HepG2 (cell line): ENCODE measurements at regions not wholly inside any gene's neighbourhood (a gene's known extent, or its start where the extent isn't known, plus 50 kb on each side); places are given as distances from the start of the nearest gene placed in this dataset.

Experiments
- CHD4 ChIP-seq: fragments of 200-600 bp; sonication (generic); IDR thresholded peaks from 2 replicates; pipeline ENCODE4 v1.7.0; 2017; ENCODE audit warnings: mild to moderate bottlenecking, low read length, borderline replicate concordance
- HDAC6 ChIP-seq: fragments of 200-600 bp; sonication (generic); IDR thresholded peaks from 2 replicates; pipeline ENCODE4 v1.7.0; 2017; ENCODE audit warnings: mild to moderate bottlenecking, antibody characterized with exemption, low read length, low read depth
- MAFK ChIP-seq, 2 experiments: IDR thresholded peaks in 1 of 2; conservative IDR thresholded peaks in 1 of 2; 2 replicates each; pipeline ENCODE4 v1.6.1; 2011; ENCODE audit warnings: improper control_type of control experiment in 2 of 2, low read length in 2 of 2
- NR2F1 ChIP-seq, 2 experiments: fragments of 450-650 bp in 1 of 2; formaldehyde crosslinking in 1 of 2; IDR thresholded peaks; 2 replicates each; pipeline versions ENCODE4 v1.5.0 to v1.6.1; 2016 to 2020; ENCODE audit warnings: mild to moderate bottlenecking in 1 of 2, missing compliant biosample characterization in 1 of 2, missing genetic modification reagents in 1 of 2, moderate library complexity in 1 of 2
- ZNF567 ChIP-seq: sonication (generic); formaldehyde crosslinking; IDR thresholded peaks from 2 replicates; pipeline ENCODE4 v1.8.1; 2023; ENCODE audit warnings: mild to moderate bottlenecking, missing genetic modification reagents, borderline replicate concordance
- ZNF749 ChIP-seq: sonication (generic); formaldehyde crosslinking; IDR thresholded peaks from 2 replicates; pipeline ENCODE4 v1.8.0; 2022; ENCODE audit warnings: mild to moderate bottlenecking, missing genetic modification reagents, moderate library complexity, borderline replicate concordance

GRCh38 chr18:73636355-73636754 is 511.3 kb downstream of the FBXO15 start:
- no peak for TF ChIP-seq HDAC6
- TF ChIP-seq ZNF567 (CRISPR knock-in tag): no peak
- TF ChIP-seq ZNF749 (CRISPR knock-in tag): no peak
- TF ChIP-seq MAFK (conservative IDR thresholded peaks at IDR 0.05 in 1 of 2, IDR thresholded peaks at IDR 0.05 in 1 of 2; ENCODE audit: low read length in 2 of 2): no peak
- TF ChIP-seq NR2F1 (CRISPR knock-in tag; IDR thresholded peaks at IDR 0.05): no peak
- no peak for TF ChIP-seq CHD4
